ENCODE measurements at regions not wholly inside any gene's neighbourhood (a gene's known extent, or its start where the extent isn't known, plus 50 kb on each side); places are given as distances from the start of the nearest gene placed in this dataset.

DNA sequence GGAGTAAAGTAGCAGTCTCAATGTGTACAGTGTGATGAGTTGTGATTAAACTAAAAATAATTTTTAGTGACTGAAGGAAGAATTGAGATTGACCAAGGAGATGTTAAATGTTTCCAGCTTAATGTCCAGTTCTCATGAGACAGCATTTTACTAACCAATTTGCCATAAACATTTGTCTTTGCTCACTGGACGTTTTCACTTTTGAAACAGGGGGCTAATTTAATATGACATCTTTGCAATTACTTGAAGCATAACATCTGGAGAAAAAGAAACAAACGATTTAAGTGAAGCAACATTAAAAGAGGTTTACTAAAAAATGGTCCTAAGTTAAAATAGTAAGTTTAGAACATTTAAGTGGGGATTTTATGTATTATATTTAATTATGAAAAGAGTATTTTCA, 443.8 kb downstream of the BCKDHB start:
- H3K27me3 ChIP-seq (ENCODE audit: control insufficient read depth, insufficient read depth, low read length), result no peaks in the 10 kb centered on the region
- DNase-seq (ENCODE audit: low read depth), result no peak
- no peaks in the 10 kb centered on the region for H3K36me3 ChIP-seq (ENCODE audit: control insufficient read depth, insufficient read depth, low read length)
- TF ChIP-seq, protein P1, sequence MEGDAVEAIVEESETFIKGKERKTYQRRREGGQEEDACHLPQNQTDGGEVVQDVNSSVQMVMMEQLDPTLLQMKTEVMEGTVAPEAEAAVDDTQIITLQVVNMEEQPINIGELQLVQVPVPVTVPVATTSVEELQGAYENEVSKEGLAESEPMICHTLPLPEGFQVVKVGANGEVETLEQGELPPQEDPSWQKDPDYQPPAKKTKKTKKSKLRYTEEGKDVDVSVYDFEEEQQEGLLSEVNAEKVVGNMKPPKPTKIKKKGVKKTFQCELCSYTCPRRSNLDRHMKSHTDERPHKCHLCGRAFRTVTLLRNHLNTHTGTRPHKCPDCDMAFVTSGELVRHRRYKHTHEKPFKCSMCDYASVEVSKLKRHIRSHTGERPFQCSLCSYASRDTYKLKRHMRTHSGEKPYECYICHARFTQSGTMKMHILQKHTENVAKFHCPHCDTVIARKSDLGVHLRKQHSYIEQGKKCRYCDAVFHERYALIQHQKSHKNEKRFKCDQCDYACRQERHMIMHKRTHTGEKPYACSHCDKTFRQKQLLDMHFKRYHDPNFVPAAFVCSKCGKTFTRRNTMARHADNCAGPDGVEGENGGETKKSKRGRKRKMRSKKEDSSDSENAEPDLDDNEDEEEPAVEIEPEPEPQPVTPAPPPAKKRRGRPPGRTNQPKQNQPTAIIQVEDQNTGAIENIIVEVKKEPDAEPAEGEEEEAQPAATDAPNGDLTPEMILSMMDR (IDR thresholded peaks at IDR 0.05; ENCODE audit: insufficient read depth, low read length, poor library complexity, severe bottlenecking), result no peak
- H3K4me3 ChIP-seq (ENCODE audit: low read depth, low read length), result no peak overlapping the region

DNA sequence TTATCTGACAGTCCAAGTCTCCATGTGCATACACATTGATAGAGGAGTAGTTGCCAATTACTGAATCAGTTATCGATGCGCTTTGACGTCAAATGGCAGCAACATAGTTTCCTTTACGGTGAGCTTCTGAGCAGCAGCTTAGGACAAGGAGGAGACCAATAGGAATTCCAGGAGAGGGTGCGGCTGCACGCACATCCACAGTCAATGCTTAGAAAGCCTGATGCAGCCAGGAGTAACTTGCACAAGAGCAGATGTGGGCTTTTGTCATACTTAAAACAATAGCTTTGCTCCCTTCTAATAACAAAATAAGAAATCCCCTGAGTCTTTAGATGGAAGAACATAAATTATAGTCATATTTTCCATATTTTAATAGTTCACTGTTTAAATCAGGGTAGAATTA, 442.1 kb downstream of the BCKDHB start:
- DNase-seq (ENCODE audit: low read depth), result no peak
- Histone ChIP-seq H3K27me3 (ENCODE audit: control insufficient read depth, insufficient read depth, low read length) (no peaks in the 10 kb centered on the region), H3K4me3 (ENCODE audit: low read depth, low read length) (no peak overlapping the region), H3K36me3 (ENCODE audit: control insufficient read depth, insufficient read depth, low read length) (no peaks in the 10 kb centered on the region)
- TF ChIP-seq, protein P1 (IDR thresholded peaks at IDR 0.05; ENCODE audit: insufficient read depth, low read length, poor library complexity, severe bottlenecking), result no peak

DNA sequence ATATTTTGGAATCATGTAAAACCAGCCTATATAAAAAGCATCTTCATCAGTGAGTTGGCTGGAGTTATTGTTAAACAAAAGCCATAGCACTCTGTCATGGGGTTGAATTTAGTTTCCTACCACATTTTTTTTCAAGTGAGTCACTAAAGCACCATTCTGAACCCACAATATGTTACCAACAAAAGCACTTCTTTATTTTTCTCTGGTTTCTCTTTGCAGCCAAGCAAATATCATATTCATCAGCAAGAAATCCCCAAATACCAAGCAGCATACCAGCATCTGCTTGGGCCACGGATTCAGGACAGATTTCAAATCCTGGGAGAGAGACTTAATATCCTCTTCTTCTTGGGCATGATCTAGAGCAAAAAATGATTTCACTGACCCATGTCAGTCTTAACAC, 441.4 kb downstream of the BCKDHB start:
- DNase-seq (ENCODE audit: low read depth), result peak; percentile 44
- Histone ChIP-seq H3K36me3 (ENCODE audit: control insufficient read depth, insufficient read depth, low read length) (no peaks in the 10 kb centered on the region), H3K27me3 (ENCODE audit: control insufficient read depth, insufficient read depth, low read length) (no peaks in the 10 kb centered on the region), H3K4me3 (ENCODE audit: low read depth, low read length) (no peak overlapping the region)
- TF ChIP-seq, protein P1 (IDR thresholded peaks at IDR 0.05; ENCODE audit: insufficient read depth, low read length, poor library complexity, severe bottlenecking), result no peak

DNA sequence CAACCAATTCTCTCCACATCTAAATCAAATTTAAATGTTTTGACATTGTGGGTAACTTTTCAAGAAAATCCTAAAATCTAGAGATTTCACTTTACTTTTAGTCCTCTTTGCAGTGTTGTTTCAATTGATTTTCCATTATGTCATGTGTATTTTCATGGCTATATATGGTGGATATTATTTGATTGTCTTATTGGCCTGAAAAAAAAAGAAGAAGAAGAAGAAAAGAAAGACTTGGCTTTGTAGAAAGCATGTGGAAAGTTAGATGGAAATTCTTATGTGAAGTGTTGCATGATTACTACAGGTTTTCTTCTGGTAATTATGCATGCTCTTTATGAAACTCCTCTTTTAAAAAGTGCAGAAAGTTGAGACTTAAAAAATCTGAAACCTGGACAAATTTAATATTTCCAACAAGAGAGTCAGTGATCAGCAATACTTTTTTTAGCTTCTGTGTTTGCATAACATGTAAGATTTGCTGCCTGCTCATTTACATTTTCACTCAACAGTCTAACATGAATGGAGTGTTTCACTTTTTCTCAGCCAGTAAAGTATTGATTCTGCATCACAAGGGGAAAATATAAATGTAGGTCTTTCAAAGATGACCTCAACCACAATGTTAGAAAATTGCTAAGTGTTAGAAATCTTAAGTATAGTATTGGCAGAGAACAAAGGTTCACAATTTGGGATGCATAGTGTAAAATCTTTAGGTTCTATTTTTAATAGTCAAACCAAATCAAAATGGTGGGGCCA, 438.7 kb downstream of the BCKDHB start:
- Histone ChIP-seq H3K27me3 (ENCODE audit: control insufficient read depth, insufficient read depth, low read length) (no peaks in the 10 kb centered on the region), H3K36me3 (ENCODE audit: control insufficient read depth, insufficient read depth, low read length) (no peaks in the 10 kb centered on the region), H3K4me3 (ENCODE audit: low read depth, low read length) (no peak overlapping the region)
- no peak for DNase-seq (ENCODE audit: low read depth)
- TF ChIP-seq, protein P1 (IDR thresholded peaks at IDR 0.05; ENCODE audit: insufficient read depth, low read length, poor library complexity, severe bottlenecking), result no peak

DNA sequence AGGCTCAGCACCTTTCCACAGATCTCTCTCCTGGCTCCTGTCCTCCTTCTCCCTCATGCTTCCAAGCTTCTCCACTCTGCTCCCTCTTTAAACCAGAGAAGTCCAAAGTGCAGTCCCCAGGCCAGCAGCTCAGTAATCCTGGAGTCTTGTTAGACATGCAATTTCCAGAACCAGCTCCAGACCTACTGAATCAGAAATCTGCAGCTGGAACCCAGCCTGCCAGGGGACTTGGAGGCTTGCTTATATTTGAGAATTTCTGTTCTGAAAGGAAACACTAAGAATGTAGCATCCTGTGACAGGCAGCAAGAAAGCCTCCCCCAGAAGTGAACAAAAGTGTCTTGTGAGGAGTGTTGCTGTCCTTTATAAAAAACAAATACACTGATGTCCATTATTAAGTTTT, 438.1 kb downstream of the BCKDHB start:
- Histone ChIP-seq H3K4me3 (ENCODE audit: low read depth, low read length) (no peak overlapping the region), H3K27me3 (ENCODE audit: control insufficient read depth, insufficient read depth, low read length) (no peaks in the 10 kb centered on the region), H3K36me3 (ENCODE audit: control insufficient read depth, insufficient read depth, low read length) (no peaks in the 10 kb centered on the region)
- TF ChIP-seq, protein P1 (IDR thresholded peaks at IDR 0.05; ENCODE audit: insufficient read depth, low read length, poor library complexity, severe bottlenecking), result no peak
- no peak for DNase-seq (ENCODE audit: low read depth)
